Activated T-cell treated with anti-CD3 and anti-CD28 coated beads, Interleukin-2, amount 50 U/mL, for 4 hours (primary cell): ENCODE measurements at regions not wholly inside any gene's neighbourhood (a gene's known extent, or its start where the extent isn't known, plus 50 kb on each side); places are given as distances from the start of the nearest gene placed in this dataset.
A peak's percentile ranks its signal among the peaks of the same experiment; 100 is the strongest.

ENCODE experiments used
- ATAC-seq, 2 donors: fragments of 200-7000 bp; cut with Tn5 transposase; one replicate each; pipeline ENCODE4 v1.10.0; 2021
- DNase-seq: peaks from one replicate; pipeline ENCODE4 v3.0.0-alpha.2; 2020
- H3K27me3 Mint-ChIP-seq: one replicate; pipeline ENCODE4 v1.8.0; 2021; ENCODE audit warnings: low read depth, mixed read lengths
- H3K36me3 Mint-ChIP-seq: one replicate; pipeline ENCODE4 v1.8.0; 2022; ENCODE audit warnings: mixed read lengths; ENCODE audit not compliant: insufficient read depth
- H3K4me1 Mint-ChIP-seq: one replicate; pipeline ENCODE4 v1.8.0; 2021; ENCODE audit warnings: low read depth, mixed read lengths
- H3K4me3 Mint-ChIP-seq: one replicate; pipeline ENCODE4 v1.8.0; 2021; ENCODE audit warnings: mild to moderate bottlenecking, moderate library complexity, mixed read lengths
- H3K9me3 Mint-ChIP-seq: one replicate; pipeline ENCODE4 v1.8.0; 2021; ENCODE audit warnings: mixed read lengths

GRCh38 chr2:207469451-207469850 is 60.3 kb upstream of the CREB1 start:
- DNase-seq (no peak), ATAC-seq (no peak)
- H3K27me3 Mint-ChIP-seq = no peaks in the 10 kb centered on the region
- H3K9me3 Mint-ChIP-seq = no peaks in the 10 kb centered on the region
- peaks cover 9% of the 10 kb centered on the region for H3K4me1 Mint-ChIP-seq
- no peaks in the 10 kb centered on the region for H3K36me3 Mint-ChIP-seq
- H3K4me3 Mint-ChIP-seq = no peak overlapping the region

DNA sequence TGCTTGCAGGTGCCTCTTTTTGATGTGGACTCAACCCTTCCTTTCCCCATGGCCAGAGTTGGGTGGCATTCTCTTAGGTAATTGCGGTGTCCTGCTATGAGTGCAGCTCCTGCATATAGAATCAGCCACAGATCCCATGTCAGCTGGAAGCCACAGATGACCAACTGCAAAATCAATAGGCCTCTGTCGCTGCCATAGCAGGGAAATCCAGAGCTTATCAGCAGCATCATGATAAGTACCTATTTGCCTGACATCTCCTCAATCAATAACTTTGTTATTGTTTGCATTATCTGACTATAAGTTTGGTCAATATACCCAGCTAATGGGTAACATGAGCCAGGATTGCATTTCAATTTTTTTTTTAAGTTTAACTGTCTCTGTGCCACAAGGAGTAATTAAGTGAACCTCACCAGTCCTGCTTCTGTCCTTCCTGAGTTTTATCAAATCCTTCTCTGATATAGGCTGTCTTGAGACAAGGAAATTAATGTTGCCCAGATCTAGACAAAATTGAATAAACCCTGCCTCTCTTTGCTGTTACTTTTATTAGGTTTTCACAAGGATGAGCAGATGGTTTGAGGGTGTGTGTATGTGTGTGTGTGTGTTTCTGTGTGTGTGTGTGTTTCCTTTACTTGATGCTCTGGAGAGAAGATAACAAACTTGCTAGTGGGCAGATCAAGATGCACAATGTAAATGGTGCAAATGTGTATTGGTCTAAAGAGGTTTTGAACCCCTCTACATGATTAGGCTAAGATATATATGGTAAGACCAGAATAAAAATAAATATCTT is 59.6 kb upstream of the CREB1 start:
- no peak for ATAC-seq

GRCh38 chr2:207471261-207471660 is 58.5 kb upstream of the CREB1 start:
- Mint-ChIP-seq H3K36me3 (no peaks in the 10 kb centered on the region), H3K9me3 (no peaks in the 10 kb centered on the region), H3K4me3 (no peak overlapping the region), H3K27me3 (peaks cover 2% of the 10 kb centered on the region), H3K4me1 (peaks cover 14% of the 10 kb centered on the region)
- DNase-seq (no peak), ATAC-seq (no peak)

More for the DNA sequence above, 59.6 kb upstream of the CREB1 start:
- no peak for DNase-seq
- peaks cover 2% of the 10 kb centered on the region for H3K27me3 Mint-ChIP-seq
- no peaks in the 10 kb centered on the region for H3K9me3 Mint-ChIP-seq
- peaks cover 12% of the 10 kb centered on the region for H3K4me1 Mint-ChIP-seq
- H3K4me3 Mint-ChIP-seq = no peak overlapping the region
- no peaks in the 10 kb centered on the region for H3K36me3 Mint-ChIP-seq

- H3K4me1 Mint-ChIP-seq = peaks cover 14% of the 10 kb centered on the region
- DNase-seq (no peak), ATAC-seq (no peak)
- H3K36me3 Mint-ChIP-seq = no peaks in the 10 kb centered on the region
- no peaks in the 10 kb centered on the region for H3K9me3 Mint-ChIP-seq
- peaks cover 2% of the 10 kb centered on the region for H3K27me3 Mint-ChIP-seq
- no peak overlapping the region for H3K4me3 Mint-ChIP-seq
These were observed 57.3 kb upstream of the CREB1 start for GRCh38 chr2:207472343-207473048.

- Mint-ChIP-seq H3K4me1 (peaks cover 10% of the 10 kb centered on the region), H3K27me3 (peaks cover 2% of the 10 kb centered on the region), H3K9me3 (no peaks in the 10 kb centered on the region), H3K4me3 (no peak overlapping the region), H3K36me3 (no peaks in the 10 kb centered on the region)
- DNase-seq (no peak), ATAC-seq (peak; percentile 65 to 79)
These were observed 56.5 kb upstream of the CREB1 start for GRCh38 chr2:207473049-207473930.

- peaks cover 2% of the 10 kb centered on the region for H3K27me3 Mint-ChIP-seq
- DNase-seq = no peak
- H3K4me1 Mint-ChIP-seq = peaks cover 16% of the 10 kb centered on the region
- H3K9me3 Mint-ChIP-seq = no peaks in the 10 kb centered on the region
- H3K36me3 Mint-ChIP-seq = no peaks in the 10 kb centered on the region
- H3K4me3 Mint-ChIP-seq = no peak overlapping the region
- ATAC-seq = no peak
These were observed 55.9 kb upstream of the CREB1 start for GRCh38 chr2:207473931-207474235.

DNA sequence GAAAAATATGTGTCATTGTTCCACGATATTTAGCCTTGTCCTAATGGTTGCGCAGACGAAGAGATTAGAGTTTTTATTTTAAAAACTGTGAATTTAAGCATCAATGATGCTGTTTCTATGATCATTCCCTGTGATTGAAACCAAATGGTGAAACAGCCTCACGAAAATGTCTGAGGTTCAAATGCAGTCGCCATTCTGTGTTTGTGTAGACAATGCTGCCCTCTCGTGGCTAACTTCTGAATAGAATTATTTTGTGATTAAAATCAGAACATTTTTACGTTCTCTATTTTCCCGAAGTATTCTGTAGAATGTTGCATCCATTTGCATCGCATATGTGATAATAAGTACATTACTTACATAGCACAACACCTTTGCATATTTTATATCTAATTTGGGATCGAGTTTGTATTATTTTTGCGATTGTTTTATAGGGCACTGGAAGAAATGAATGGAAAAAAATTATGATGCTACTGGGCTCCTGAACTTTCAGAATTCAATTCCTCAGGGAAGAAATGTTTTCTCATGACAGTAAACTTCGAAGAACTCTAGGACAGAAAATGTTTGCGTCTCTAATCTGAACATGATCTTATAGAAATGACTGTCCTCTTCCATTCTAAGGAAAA is 54.8 kb upstream of the CREB1 start:
- H3K27me3 Mint-ChIP-seq = peaks cover 2% of the 10 kb centered on the region
- H3K36me3 Mint-ChIP-seq = no peaks in the 10 kb centered on the region
- peaks cover 24% of the 10 kb centered on the region for H3K4me1 Mint-ChIP-seq
- peak; percentile 40 for DNase-seq
- no peak for ATAC-seq
- H3K9me3 Mint-ChIP-seq = no peaks in the 10 kb centered on the region
- no peak overlapping the region for H3K4me3 Mint-ChIP-seq

DNA sequence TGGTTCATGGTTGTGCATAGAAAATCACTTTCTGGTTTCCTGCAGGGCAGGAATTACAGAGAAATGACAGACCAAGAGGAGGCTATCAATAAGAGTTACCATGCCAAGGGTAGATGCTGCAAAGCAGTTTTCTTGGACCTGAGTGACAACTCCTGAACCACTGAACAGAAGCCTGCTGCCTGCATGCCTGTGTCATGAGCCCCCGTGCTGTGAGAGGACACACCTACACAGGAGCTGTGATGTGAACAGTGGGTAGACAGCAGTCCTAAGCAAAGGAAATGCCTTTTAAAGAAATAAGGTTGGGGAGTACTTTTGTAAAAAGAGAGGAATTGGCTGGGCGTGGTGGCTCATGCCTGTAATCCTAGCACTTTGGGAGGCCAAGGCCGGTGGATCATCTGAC is 54.2 kb upstream of the CREB1 start:
- Mint-ChIP-seq H3K27me3 (peaks cover 2% of the 10 kb centered on the region), H3K4me1 (peaks cover 26% of the 10 kb centered on the region), H3K4me3 (no peak overlapping the region), H3K36me3 (no peaks in the 10 kb centered on the region), H3K9me3 (no peaks in the 10 kb centered on the region)
- DNase-seq (no peak), ATAC-seq (no peak)

GRCh38 chr2:207477896-207478295 is 51.9 kb upstream of the CREB1 start:
- Mint-ChIP-seq H3K27me3 (peaks cover 2% of the 10 kb centered on the region), H3K4me3 (no peak overlapping the region), H3K9me3 (no peaks in the 10 kb centered on the region), H3K36me3 (no peaks in the 10 kb centered on the region), H3K4me1 (peaks cover 38% of the 10 kb centered on the region)
- DNase-seq = no peak
- no peak for ATAC-seq

DNA sequence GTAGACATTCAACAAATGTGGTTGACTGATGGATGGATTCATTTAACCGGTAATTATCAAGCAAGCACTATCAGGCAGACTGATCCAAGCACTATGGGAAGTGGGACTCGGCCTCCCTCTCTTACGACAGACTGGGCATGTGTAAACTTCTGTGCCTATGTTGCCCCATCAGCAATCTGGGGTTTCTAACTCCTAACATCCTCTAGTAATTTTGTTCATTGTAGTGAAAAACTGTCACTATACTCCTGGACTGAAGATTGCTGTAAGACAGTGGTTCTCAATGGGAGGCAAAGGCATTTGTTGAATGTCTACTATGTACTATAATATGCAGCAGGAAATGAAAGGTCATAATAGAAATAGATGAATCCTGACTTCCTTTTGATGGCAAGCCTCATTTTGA is 51.2 kb upstream of the CREB1 start:
- Mint-ChIP-seq H3K9me3 (no peaks in the 10 kb centered on the region), H3K27me3 (peaks cover 2% of the 10 kb centered on the region), H3K36me3 (no peaks in the 10 kb centered on the region), H3K4me1 (peaks cover 34% of the 10 kb centered on the region), H3K4me3 (no peak overlapping the region)
- ATAC-seq (no peak), DNase-seq (no peak)

GRCh38 chr2:207479198-207479785 is 50.5 kb upstream of the CREB1 start:
- DNase-seq (no peak), ATAC-seq (no peak)
- no peak overlapping the region for H3K4me3 Mint-ChIP-seq
- H3K27me3 Mint-ChIP-seq = peaks cover 2% of the 10 kb centered on the region
- no peaks in the 10 kb centered on the region for H3K36me3 Mint-ChIP-seq
- H3K9me3 Mint-ChIP-seq = no peaks in the 10 kb centered on the region
- H3K4me1 Mint-ChIP-seq = peaks cover 34% of the 10 kb centered on the region
